ENCODE measurements at regions not wholly inside any gene's neighbourhood (a gene's known extent, or its start where the extent isn't known, plus 50 kb on each side); places are given as distances from the start of the nearest gene placed in this dataset.
"Not testable (repeated sequence)": the region's sequence is repeated elsewhere in the genome, so short reads cannot be mapped to it uniquely, and the experiment has no call there.

DNA sequence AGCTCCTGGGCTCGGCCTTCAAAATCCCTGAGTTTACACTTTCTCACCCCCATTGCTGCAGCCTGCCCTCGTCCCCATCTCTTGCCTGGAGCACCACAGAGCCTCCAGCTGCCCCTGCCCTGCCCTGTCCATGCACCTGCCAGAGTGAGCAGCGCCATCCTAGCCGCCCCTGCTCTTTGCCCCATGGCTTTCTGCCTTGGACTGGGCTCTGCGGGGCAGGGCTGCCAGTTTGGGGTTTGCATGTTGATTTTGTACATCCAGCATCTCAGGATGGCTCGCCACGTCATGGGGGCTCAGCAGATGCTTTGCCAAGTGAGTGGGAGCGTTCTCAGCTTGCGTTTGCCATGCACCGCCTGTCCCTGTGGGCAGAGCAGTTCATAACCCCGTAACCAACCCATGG lies 67.1 kb upstream of the HGFAC start:
- no peak for ATAC-seq (replicated peaks in 1 of 2)
- no peak for DNase-seq
- Mint-ChIP-seq H3K27ac (no peak overlapping the region), H3K36me3 (ENCODE audit: insufficient read depth in 2 of 2) (peaks cover under 1 to 5% of the 10 kb centered on the region in 2 donors), H3K4me1 (ENCODE audit: low read depth) (peaks cover 18% of the 10 kb centered on the region), H3K27me3 (ENCODE audit: low read depth) (peaks cover 23% of the 10 kb centered on the region), H3K9me3 (peaks cover 6 to 7% of the 10 kb centered on the region in 2 donors), H3K4me3 (no peak overlapping the region)

- Mint-ChIP-seq H3K36me3 (ENCODE audit: insufficient read depth in 2 of 2) (peaks cover 5 to 7% of the 10 kb centered on the region in 2 donors), H3K9me3 (peaks cover 8 to 10% of the 10 kb centered on the region in 2 donors), H3K4me3 (no peak overlapping the region), H3K27me3 (ENCODE audit: low read depth) (peaks cover 13% of the 10 kb centered on the region), H3K4me1 (ENCODE audit: low read depth) (peaks cover 10% of the 10 kb centered on the region), H3K27ac (no peak overlapping the region)
- DNase-seq (no peak), ATAC-seq (replicated peaks in 1 of 2) (no peak)
These were observed 66.1 kb upstream of the HGFAC start for GRCh38 chr4:3375688-3376087.

DNA sequence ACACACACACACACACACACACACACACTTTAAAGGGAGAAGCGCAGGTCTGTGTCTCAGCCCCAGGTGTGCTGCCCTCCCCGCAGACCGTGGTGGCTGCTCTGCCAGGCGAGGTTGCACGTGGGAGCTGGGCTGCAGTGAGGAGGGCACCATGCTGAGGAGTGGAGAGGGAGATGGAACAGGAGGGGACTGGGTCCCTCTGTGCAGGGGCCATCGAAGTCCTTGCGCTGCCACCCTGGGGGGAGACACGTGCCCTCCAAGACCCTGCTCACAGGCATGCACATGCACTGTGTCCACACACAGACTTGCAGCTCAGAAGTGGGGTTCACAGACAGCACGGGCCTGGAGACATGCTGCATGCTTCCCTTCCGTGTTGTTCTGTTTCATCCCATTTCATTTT lies 65.5 kb upstream of the HGFAC start:
- ATAC-seq (replicated peaks in 1 of 2) (no peak), DNase-seq (no peak)
- H3K36me3 Mint-ChIP-seq (ENCODE audit: insufficient read depth in 2 of 2): peaks cover 9 to 12% of the 10 kb centered on the region in 2 donors
- H3K9me3 Mint-ChIP-seq: peaks cover 13 to 15% of the 10 kb centered on the region in 2 donors
- H3K27ac Mint-ChIP-seq: no peak overlapping the region
- H3K4me1 Mint-ChIP-seq (ENCODE audit: low read depth): peaks cover 4% of the 10 kb centered on the region
- H3K4me3 Mint-ChIP-seq: no peak overlapping the region
- peaks cover 7% of the 10 kb centered on the region for H3K27me3 Mint-ChIP-seq (ENCODE audit: low read depth)

- ATAC-seq (replicated peaks in 1 of 2) (no peak), DNase-seq (no peak)
- Mint-ChIP-seq H3K27me3 (ENCODE audit: low read depth) (no peaks in the 10 kb centered on the region), H3K27ac (no peak overlapping the region), H3K4me3 (no peak overlapping the region), H3K4me1 (ENCODE audit: low read depth) (no peaks in the 10 kb centered on the region), H3K36me3 (ENCODE audit: insufficient read depth in 2 of 2) (peaks cover 10 to 13% of the 10 kb centered on the region in 2 donors), H3K9me3 (peaks cover 16 to 17% of the 10 kb centered on the region in 2 donors)
These were observed 64.2 kb upstream of the HGFAC start for GRCh38 chr4:3377557-3377956.

DNA sequence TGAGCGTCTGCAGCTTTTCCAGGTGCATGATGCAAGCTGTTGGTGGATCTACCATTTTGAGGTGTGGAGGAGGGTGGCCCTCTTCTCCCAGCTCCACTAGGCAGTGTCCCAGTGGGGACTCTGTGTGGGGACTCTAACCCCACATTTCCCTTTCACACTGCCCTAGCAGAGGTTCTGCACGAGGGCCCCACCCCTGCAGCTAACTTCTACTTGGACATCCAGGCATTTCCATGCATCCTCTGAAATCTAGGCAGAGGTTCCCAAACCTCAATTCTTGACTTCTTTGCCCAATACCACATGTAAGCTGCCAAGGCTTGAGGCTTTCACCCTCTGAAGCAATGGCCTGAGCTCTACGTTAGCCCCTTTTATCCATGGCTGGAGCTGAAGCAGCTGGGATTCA lies 61.4 kb upstream of the HGFAC start:
- H3K27ac Mint-ChIP-seq; DNase-seq; H3K4me1 Mint-ChIP-seq (ENCODE audit: low read depth); H3K27me3 Mint-ChIP-seq (ENCODE audit: low read depth); H3K4me3 Mint-ChIP-seq; ATAC-seq (replicated peaks in 1 of 2): not testable (repeated sequence)
- Mint-ChIP-seq H3K36me3 (ENCODE audit: insufficient read depth in 2 of 2) (peaks cover 12 to 13% of the 10 kb centered on the region in 2 donors), H3K9me3 (peaks cover 16 to 17% of the 10 kb centered on the region in 2 donors)

DNA sequence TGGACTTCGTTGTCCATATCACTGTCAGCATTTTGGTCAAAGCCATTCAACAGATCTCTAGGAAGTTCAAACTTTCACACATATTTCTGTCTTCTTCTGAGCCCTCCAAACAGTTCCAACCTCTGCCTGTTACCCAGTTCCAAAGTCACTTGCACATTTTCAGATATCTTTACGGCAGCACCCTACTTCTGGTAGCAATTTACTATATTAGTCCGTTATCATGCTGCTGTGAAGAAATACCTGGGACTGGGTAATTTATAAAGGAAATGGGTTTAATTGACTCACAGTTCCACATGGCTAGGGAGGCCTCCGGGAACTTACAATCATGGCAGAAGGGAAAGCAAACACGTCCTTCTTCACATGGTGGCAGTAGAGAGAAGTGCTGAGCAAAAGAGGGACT lies 60.6 kb upstream of the HGFAC start:
- Mint-ChIP-seq H3K9me3 (peaks cover 16 to 17% of the 10 kb centered on the region in 2 donors), H3K4me1 (ENCODE audit: low read depth) (peaks cover 11% of the 10 kb centered on the region), H3K36me3 (ENCODE audit: insufficient read depth in 2 of 2) (peaks cover 12 to 13% of the 10 kb centered on the region in 2 donors)
- H3K27me3 Mint-ChIP-seq (ENCODE audit: low read depth); H3K4me3 Mint-ChIP-seq; ATAC-seq (replicated peaks in 1 of 2); DNase-seq; H3K27ac Mint-ChIP-seq: not testable (repeated sequence)

DNA sequence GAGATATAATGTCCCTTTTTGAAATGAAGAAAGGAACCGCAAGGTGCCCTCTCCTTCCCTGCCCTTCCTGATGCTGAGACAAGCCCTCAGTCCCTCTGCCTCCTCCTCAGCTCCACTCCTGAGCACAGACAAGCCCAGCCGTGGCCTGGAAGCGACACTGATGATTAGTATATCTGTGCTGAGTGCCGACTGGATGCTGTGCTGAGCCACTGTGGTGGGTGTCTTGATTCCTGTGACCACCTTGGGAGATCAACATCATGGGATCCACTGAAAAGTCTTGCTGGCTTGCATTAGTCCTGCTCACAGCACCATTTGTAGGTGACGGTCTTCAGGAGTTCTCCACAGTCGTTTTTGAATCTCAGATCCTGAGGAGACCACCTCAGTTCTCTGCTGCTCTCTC lies 59.5 kb upstream of the HGFAC start:
- H3K4me3 Mint-ChIP-seq: no peak overlapping the region
- DNase-seq (no peak), ATAC-seq (replicated peaks in 1 of 2) (no peak)
- peaks cover 16 to 17% of the 10 kb centered on the region in 2 donors for H3K9me3 Mint-ChIP-seq
- H3K27me3 Mint-ChIP-seq (ENCODE audit: low read depth): no peaks in the 10 kb centered on the region
- no peak overlapping the region for H3K27ac Mint-ChIP-seq
- peaks cover 12 to 13% of the 10 kb centered on the region in 2 donors for H3K36me3 Mint-ChIP-seq (ENCODE audit: insufficient read depth in 2 of 2)
- H3K4me1 Mint-ChIP-seq (ENCODE audit: low read depth): peaks cover 12% of the 10 kb centered on the region

DNA sequence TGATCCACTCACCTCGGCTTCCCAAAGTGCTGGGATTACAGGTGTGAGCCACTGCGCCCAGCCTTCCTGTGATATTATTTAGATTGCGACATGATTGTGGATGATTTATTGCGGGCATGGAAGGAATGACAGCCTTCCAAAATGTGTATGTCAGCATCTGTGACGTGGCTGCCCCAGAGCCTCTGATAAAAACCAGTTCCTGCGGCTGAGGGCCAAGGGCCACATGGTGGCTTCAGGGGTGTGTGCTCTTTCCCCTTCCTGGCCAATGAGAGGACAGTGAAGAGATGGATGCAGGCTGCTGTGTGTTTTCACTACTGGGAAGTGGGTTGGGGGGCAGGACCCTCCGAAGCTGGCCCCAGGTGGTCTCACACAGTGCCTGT lies 57.4 kb upstream of the HGFAC start:
- Mint-ChIP-seq H3K27ac (no peak overlapping the region), H3K9me3 (peaks cover 11% of the 10 kb centered on the region in 2 donors), H3K4me3 (no peak overlapping the region), H3K36me3 (ENCODE audit: insufficient read depth in 2 of 2) (peaks cover 7 to 13% of the 10 kb centered on the region in 2 donors), H3K27me3 (ENCODE audit: low read depth) (no peaks in the 10 kb centered on the region), H3K4me1 (ENCODE audit: low read depth) (peaks cover 21% of the 10 kb centered on the region)
- no peak for ATAC-seq (replicated peaks in 1 of 2)
- DNase-seq: no peak

- peak overlapping the region; percentile 38 to 65 for H3K4me3 Mint-ChIP-seq
- H3K27me3 Mint-ChIP-seq (ENCODE audit: low read depth): no peaks in the 10 kb centered on the region
- DNase-seq (no peak), ATAC-seq (replicated peaks in 1 of 2) (peak; percentile 37 to 52)
- H3K4me1 Mint-ChIP-seq (ENCODE audit: low read depth): peaks cover 21% of the 10 kb centered on the region
- H3K27ac Mint-ChIP-seq: peak overlapping the region; percentile 58
- peaks cover 7 to 10% of the 10 kb centered on the region in 2 donors for H3K36me3 Mint-ChIP-seq (ENCODE audit: insufficient read depth in 2 of 2)
- peaks cover 7 to 8% of the 10 kb centered on the region in 2 donors for H3K9me3 Mint-ChIP-seq
These were observed 56.7 kb upstream of the HGFAC start for GRCh38 chr4:3384771-3385710.

GRCh38 chr4:3385711-3386420 lies 55.9 kb upstream of the HGFAC start:
- ATAC-seq (replicated peaks in 1 of 2) (peak in 1 of 2 donors; percentile 17), DNase-seq (no peak)
- Mint-ChIP-seq H3K4me1 (ENCODE audit: low read depth) (peaks cover 21% of the 10 kb centered on the region), H3K36me3 (ENCODE audit: insufficient read depth in 2 of 2) (peaks cover 5 to 6% of the 10 kb centered on the region in 2 donors), H3K27ac (no peak overlapping the region), H3K27me3 (ENCODE audit: low read depth) (no peaks in the 10 kb centered on the region), H3K9me3 (peaks cover 6 to 7% of the 10 kb centered on the region in 2 donors), H3K4me3 (peak overlapping the region in 1 of 2 donors; percentile 65)

DNA sequence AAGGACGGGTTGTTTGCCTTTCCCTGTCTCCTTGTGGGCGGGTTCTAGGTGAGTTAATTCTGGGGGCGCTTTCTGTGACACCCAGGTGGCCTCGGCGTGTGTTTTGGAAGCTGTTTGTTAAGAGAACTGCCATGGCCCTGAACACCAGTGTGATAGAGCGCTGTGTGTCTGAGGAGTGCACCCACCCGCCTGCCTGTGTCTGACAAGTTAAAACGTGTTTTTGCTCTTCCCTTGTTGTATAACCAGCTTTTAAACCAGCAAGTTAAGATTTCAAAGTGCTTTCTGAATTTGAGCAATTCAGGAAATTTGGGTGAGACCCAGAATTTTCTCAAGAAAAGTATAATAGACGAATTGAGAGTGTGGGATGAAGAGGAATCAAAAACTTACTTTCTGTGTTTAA lies 55.2 kb upstream of the HGFAC start:
- H3K4me1 Mint-ChIP-seq (ENCODE audit: low read depth): peaks cover 21% of the 10 kb centered on the region
- no peak overlapping the region for H3K27ac Mint-ChIP-seq
- no peak for DNase-seq
- H3K4me3 Mint-ChIP-seq: no peak overlapping the region
- H3K9me3 Mint-ChIP-seq: peaks cover 0 to under 1% of the 10 kb centered on the region in 2 donors
- no peak for ATAC-seq (replicated peaks in 1 of 2)
- H3K36me3 Mint-ChIP-seq (ENCODE audit: insufficient read depth in 2 of 2): peaks cover 1 to 3% of the 10 kb centered on the region in 2 donors
- H3K27me3 Mint-ChIP-seq (ENCODE audit: low read depth): no peaks in the 10 kb centered on the region

- Mint-ChIP-seq H3K36me3 (ENCODE audit: insufficient read depth in 2 of 2) (peaks cover 1 to 3% of the 10 kb centered on the region in 2 donors), H3K4me1 (ENCODE audit: low read depth) (peaks cover 21% of the 10 kb centered on the region), H3K9me3 (no peaks in the 10 kb centered on the region), H3K4me3 (no peak overlapping the region), H3K27me3 (ENCODE audit: low read depth) (no peaks in the 10 kb centered on the region), H3K27ac (no peak overlapping the region)
- no peak for ATAC-seq (replicated peaks in 1 of 2)
- DNase-seq: no peak
These were observed 54.4 kb upstream of the HGFAC start for GRCh38 chr4:3387154-3387942.
